Peyer's patch (tissue), 4 donors: ENCODE measurements at regions not wholly inside any gene's neighbourhood (a gene's known extent, or its start where the extent isn't known, plus 50 kb on each side); places are given as distances from the start of the nearest gene placed in this dataset.

Source experiments
- DNase-seq, 3 donors: peaks; one replicate each; pipeline ENCODE4 v3.0.0-alpha.2; 2017 to 2019
- H3K27ac ChIP-seq, 4 donors: fragments of 200-600 bp; sonication (generic); one replicate each; pipeline ENCODE4 v1.5.1; 2016 to 2019
- H3K27me3 ChIP-seq, 2 donors: fragments of 200-600 bp; sonication (generic); one replicate each; pipeline ENCODE4 v1.5.1; 2019
- H3K36me3 ChIP-seq, 3 donors: fragments of 200-600 bp; sonication (generic); one replicate each; pipeline ENCODE4 v1.5.1; 2016 to 2019
- H3K4me1 ChIP-seq, 4 donors: fragments of 200-600 bp; sonication (generic); one replicate each; pipeline ENCODE4 v1.5.1; 2016 to 2019
- H3K4me3 ChIP-seq, 4 donors: fragments of 200-600 bp; sonication (generic); 1 replicate in 3 of 4; 2 replicates in 1 of 4; pipeline ENCODE4 v1.5.1; 2016 to 2019; ENCODE audit warnings: mild to moderate bottlenecking in 1 of 4
- H3K9me3 ChIP-seq, 4 donors: fragments of 200-600 bp; sonication (generic); one replicate each; pipeline ENCODE4 v1.5.1; 2016 to 2019; ENCODE audit warnings: mild to moderate bottlenecking in 1 of 4
- CTCF ChIP-seq, 6 experiments: fragments of 450-650 bp in 4 of 6; fragments of 200-600 bp in 2 of 6; sonication (generic) in 1 of 6; IDR thresholded peaks; one replicate each; pipeline ENCODE4 v1.5.1; 2017 to 2019; ENCODE audit warnings: antibody characterized with exemption in 6 of 6, mild to moderate bottlenecking in 3 of 6, moderate library complexity in 1 of 6
- POLR2A ChIP-seq, 2 donors: fragments of 450-650 bp; IDR thresholded peaks; one replicate each; pipeline ENCODE4 v1.5.1; 2017; ENCODE audit warnings: antibody characterized with exemption in 2 of 2, mild to moderate bottlenecking in 2 of 2, moderate library complexity in 2 of 2

- TF ChIP-seq CTCF (IDR thresholded peaks at IDR 0.05) (no peak), POLR2A (IDR thresholded peaks at IDR 0.05) (no peak)
- no peaks in the 10 kb centered on the region for H3K4me1 ChIP-seq
- no peaks in the 10 kb centered on the region for H3K9me3 ChIP-seq
- no peak overlapping the region for H3K27ac ChIP-seq
- no peak for DNase-seq
- no peak overlapping the region for H3K4me3 ChIP-seq
- no peaks in the 10 kb centered on the region for H3K36me3 ChIP-seq
- no peaks in the 10 kb centered on the region for H3K27me3 ChIP-seq
These were observed 173.9 kb upstream of the PLEKHA5 start for GRCh38 chr12:18955594-18955993.

- Histone ChIP-seq H3K27me3 (no peaks in the 10 kb centered on the region), H3K4me3 (no peak overlapping the region), H3K9me3 (no peaks in the 10 kb centered on the region), H3K4me1 (no peaks in the 10 kb centered on the region), H3K27ac (no peak overlapping the region), H3K36me3 (no peaks in the 10 kb centered on the region)
- TF ChIP-seq POLR2A (IDR thresholded peaks at IDR 0.05) (no peak), CTCF (IDR thresholded peaks at IDR 0.05) (no peak)
- no peak for DNase-seq
These were observed 164.3 kb upstream of the PLEKHA5 start for GRCh38 chr12:18965203-18965602.

GRCh38 chr12:18966954-18967353 is 162.6 kb upstream of the PLEKHA5 start:
- Histone ChIP-seq H3K36me3 (no peaks in the 10 kb centered on the region), H3K27me3 (no peaks in the 10 kb centered on the region), H3K4me3 (no peak overlapping the region), H3K9me3 (no peaks in the 10 kb centered on the region), H3K4me1 (no peaks in the 10 kb centered on the region), H3K27ac (no peak overlapping the region)
- TF ChIP-seq CTCF (IDR thresholded peaks at IDR 0.05): no peak
- TF ChIP-seq POLR2A (IDR thresholded peaks at IDR 0.05): no peak
- DNase-seq: no peak

GRCh38 chr12:18967814-18968213 is 161.7 kb upstream of the PLEKHA5 start:
- H3K4me1 ChIP-seq: no peaks in the 10 kb centered on the region
- TF ChIP-seq CTCF (IDR thresholded peaks at IDR 0.05): no peak
- no peak overlapping the region for H3K4me3 ChIP-seq
- DNase-seq: no peak
- H3K27me3 ChIP-seq: no peaks in the 10 kb centered on the region
- no peaks in the 10 kb centered on the region for H3K9me3 ChIP-seq
- no peaks in the 10 kb centered on the region for H3K36me3 ChIP-seq
- no peak overlapping the region for H3K27ac ChIP-seq

GRCh38 chr12:18969512-18969911 is 160.0 kb upstream of the PLEKHA5 start:
- Histone ChIP-seq H3K36me3 (no peaks in the 10 kb centered on the region), H3K4me3 (no peak overlapping the region), H3K9me3 (no peaks in the 10 kb centered on the region), H3K27me3 (no peaks in the 10 kb centered on the region), H3K4me1 (no peaks in the 10 kb centered on the region), H3K27ac (no peak overlapping the region)
- DNase-seq: no peak
- TF ChIP-seq CTCF (IDR thresholded peaks at IDR 0.05): no peak
- no peak for TF ChIP-seq POLR2A (IDR thresholded peaks at IDR 0.05)

- no peaks in the 10 kb centered on the region for H3K9me3 ChIP-seq
- no peaks in the 10 kb centered on the region for H3K4me1 ChIP-seq
- H3K27me3 ChIP-seq: no peaks in the 10 kb centered on the region
- no peak for DNase-seq
- H3K27ac ChIP-seq: no peak overlapping the region
- no peak for TF ChIP-seq CTCF (IDR thresholded peaks at IDR 0.05)
- no peak for TF ChIP-seq POLR2A (IDR thresholded peaks at IDR 0.05)
- H3K4me3 ChIP-seq: no peak overlapping the region
- no peaks in the 10 kb centered on the region for H3K36me3 ChIP-seq
These were observed 158.9 kb upstream of the PLEKHA5 start for GRCh38 chr12:18970603-18971002.
